HG02678 (cell line): ENCODE measurements at regions not wholly inside any gene's neighbourhood (a gene's known extent, or its start where the extent isn't known, plus 50 kb on each side); places are given as distances from the start of the nearest gene placed in this dataset.

Experiments used
- ATAC-seq: cut with Tn5 transposase; IDR thresholded peaks from one replicate; pipeline ENCODE4 v1.9.1; 2021; ENCODE audit warnings: mild to moderate bottlenecking, moderate library complexity; ENCODE audit not compliant: unreplicated experiment

DNA sequence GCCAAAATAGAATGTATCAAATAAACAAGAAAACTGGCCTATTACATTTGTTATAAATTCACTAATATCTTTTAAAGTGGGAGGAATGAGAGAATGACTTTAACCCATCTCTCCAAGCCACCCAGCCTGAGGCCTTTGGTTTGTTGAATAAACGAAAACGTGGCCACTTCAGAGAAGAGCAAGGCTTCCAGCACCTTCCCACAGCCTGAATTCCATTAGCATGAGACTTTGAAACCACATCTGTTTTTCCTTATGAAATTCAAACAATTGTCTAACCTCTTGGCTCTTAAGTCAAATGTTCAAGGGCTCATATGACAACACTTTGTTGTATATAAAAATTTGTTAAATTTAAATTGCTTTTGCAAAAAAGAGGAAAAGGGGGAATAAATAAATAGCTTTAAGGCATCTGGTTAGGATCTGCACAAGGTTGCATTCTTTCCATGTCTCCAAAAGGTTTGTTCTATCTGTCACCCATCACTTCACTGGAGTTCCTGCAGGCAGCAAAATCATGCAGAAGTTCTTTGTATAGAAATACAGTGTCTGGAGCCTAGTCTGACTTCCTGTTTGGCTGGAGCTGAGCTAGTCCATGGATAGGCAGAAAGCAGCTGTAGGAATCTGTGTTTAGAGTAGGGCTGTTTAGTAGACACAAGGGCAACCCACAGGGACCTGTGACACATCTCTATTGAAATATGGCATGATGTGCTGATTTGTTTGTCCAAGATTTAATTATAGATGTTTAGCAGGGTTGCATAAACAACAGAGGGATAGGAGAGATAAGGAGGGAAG, 502.3 kb downstream of the KCTD12 start:
- ATAC-seq = no peak

- ATAC-seq = no peak
Measured at GRCh38 chr13:76380446-76381065, 505.6 kb downstream of the KCTD12 start.

DNA sequence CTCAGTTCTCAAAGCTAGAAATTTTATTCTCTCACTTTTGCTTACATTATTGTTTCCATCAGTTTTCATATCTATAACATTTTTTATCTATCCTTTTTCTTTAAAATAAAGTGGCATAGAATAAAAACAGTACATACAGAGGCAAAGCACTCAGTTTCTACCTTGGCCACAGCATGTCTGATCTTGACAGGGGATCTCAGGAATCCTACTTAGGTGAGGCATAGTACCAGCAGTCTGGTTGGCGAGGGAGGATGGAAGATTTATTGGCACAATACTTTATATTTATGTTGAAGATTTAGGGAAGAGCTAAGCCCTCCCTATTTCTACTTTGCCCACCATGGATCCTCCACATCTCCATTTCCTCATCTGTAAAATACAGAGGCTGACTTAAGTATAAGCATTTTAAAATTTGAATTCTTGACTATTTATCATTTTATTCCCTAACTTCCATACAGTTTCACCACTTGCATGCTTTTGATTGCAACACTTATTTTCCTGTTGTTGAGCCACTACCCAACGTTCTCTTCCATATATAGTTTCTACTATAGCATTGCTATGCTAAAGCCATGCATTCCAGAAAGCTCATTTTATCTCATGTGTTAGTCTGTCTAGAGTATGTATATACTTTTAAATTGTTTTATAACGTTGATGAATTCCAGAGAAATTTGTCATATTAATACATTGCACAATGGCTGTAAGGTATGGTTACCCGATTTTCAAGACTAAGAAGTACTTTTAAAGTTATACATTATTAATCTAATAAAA, 506.7 kb downstream of the KCTD12 start:
- no peak for ATAC-seq

- ATAC-seq = no peak
Measured at GRCh38 chr13:76378767-76379166, 507.4 kb downstream of the KCTD12 start.

- ATAC-seq = no peak
Measured at GRCh38 chr13:76363682-76364289, 522.4 kb downstream of the KCTD12 start.

GRCh38 chr13:76361868-76362267, 524.3 kb downstream of the KCTD12 start:
- ATAC-seq = no peak

- no peak for ATAC-seq
Measured at GRCh38 chr13:76351541-76352229, 534.5 kb downstream of the KCTD12 start.

- no peak for ATAC-seq
Measured at GRCh38 chr13:76350399-76350798, 535.8 kb downstream of the KCTD12 start.

- ATAC-seq = no peak
Measured at GRCh38 chr13:76349700-76350099, 536.5 kb downstream of the KCTD12 start.

GRCh38 chr13:76339649-76340048, 546.6 kb downstream of the KCTD12 start:
- ATAC-seq = no peak

DNA sequence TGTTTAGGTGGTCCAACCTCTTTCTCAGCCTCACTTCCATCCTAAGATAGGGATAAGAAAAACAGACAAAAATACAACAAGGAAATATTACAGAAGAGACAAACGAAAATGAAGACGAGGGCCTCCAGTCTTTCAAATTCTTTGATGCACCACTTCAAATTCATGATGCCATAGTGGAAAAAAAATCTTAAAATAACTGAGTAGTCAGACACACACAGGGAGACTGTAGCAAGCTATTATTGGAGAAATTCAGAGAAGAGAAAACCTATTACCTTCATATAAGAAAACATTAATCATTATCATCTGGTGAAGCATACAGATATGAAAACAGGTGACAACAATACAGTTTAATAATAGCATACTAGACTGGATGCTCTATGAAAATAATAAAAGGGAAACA, 548.2 kb downstream of the KCTD12 start:
- ATAC-seq = no peak

DNA sequence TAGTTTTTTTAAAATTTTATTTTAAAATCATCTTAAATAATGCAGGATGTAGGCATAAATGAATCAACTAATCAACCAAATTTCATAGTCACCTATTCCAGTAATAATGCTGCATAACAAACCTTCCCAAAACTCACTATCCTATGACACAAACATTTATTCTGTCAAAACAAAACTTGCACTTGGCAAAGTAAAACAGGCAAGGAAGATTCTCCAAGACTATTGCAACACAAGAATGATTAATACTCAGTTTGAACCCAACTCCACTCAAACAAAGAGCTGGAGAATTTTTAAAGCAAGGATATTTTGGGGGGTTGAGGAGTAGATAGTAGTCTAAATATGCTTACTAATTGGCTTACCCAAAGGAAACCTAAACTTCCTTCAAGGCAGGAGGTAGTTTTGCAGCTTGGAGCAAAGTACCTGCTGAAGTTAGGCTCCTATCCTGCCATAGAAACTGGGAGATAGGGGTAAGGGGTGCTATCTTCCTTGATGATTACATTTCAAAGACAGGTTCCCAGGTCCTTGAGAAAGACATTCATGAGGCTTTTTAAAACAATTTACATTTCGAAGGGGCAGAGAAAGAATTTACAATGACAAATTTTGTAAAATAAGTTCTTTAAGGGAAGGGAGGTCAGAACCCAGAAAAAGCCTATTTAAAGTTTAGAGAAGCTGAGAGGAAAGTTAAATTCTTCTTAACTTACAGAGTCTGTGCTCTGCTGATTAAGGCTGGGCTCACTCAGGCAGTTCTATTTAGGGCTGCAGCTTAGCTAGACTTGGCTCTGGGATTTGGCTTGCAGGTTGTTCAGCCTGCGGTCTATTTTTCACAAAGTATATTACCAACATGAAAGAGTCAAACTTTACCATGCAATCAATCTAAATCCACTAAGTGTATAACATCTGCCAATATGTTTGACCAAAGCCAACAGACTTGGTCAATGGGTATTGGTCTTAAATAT, 549.0 kb downstream of the KCTD12 start:
- ATAC-seq = no peak

- no peak for ATAC-seq
Measured at GRCh38 chr13:76335463-76335862, 550.7 kb downstream of the KCTD12 start.

DNA sequence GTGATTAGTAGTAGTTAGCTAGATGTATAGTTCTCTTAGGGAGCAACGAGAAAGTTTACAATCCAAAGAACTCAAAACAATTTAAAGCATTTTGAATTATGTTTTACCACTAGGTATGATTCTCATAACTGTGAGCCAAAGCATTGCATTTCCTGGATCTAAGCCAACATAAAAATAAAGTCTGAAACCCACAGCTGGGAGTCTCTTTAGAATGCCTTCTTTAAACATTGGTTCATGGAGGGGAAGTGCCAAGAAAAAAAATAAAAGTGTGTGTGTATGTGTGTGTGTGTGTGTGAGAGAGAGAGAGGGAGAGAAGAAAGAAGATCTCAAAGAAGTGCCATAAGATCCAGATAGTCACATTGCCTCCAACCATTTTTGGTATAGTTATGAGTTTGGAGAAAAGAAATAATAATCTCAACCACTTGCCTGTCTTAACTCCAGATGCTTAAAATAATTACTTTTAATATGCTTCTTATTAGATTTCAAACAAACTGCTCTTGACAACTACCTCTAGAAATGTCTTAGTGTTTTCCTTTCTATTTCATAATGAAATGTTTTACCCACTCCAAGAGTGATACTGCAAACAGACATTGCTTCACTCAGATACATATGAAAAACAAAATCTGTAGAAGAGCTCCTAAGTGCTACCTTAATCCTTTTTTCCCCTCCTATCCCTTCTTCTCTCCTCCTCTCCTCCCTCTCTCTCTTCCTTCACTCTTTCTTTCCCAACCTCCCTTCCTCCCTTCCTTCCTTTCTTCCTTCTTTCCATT, 554.1 kb downstream of the KCTD12 start:
- ATAC-seq = no peak

- ATAC-seq = no peak
Measured at GRCh38 chr13:76330761-76331160, 555.4 kb downstream of the KCTD12 start.

- ATAC-seq = no peak
Measured at GRCh38 chr13:76329866-76330580, 556.2 kb downstream of the KCTD12 start.

DNA sequence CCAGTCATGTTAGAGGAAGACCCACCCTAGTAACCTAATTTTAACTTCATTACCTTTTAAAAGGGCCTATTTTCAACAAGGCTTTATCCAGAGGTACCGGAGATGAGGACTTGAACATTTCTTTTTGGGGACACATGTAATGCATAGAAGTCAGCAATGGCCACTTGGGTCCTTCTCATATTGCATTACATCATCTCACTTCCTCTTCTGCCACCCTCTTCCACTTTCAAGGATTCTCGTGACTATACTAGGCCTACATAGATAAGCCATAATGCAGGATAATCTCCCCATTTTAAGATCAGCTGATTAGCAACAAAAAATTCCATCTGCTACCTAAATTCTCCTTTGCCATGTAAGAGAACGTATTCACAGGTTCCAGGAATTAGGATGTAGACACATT, 557.2 kb downstream of the KCTD12 start:
- ATAC-seq = no peak

DNA sequence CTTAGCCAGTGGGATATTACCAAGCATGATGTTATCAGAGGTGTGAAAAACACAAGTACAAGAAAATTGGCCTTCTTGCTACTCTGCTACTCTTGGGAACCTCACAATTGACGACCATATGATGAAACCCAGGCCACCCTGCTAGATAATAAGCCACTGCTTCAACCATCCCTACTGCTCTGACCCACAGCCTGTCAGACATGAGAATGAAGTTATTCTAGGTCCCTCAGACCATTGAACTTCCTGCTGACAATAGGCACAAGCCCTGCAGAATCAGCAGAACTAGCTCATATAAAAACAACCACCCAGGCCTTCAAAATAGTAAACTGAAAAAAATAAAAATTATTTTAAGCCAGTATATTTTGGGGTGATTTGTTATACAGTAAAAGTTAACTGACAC, 559.9 kb downstream of the KCTD12 start:
- no peak for ATAC-seq
